ENCODE measurements at regions not wholly inside any gene's neighbourhood (a gene's known extent, or its start where the extent isn't known, plus 50 kb on each side); places are given as distances from the start of the nearest gene placed in this dataset.

DNA sequence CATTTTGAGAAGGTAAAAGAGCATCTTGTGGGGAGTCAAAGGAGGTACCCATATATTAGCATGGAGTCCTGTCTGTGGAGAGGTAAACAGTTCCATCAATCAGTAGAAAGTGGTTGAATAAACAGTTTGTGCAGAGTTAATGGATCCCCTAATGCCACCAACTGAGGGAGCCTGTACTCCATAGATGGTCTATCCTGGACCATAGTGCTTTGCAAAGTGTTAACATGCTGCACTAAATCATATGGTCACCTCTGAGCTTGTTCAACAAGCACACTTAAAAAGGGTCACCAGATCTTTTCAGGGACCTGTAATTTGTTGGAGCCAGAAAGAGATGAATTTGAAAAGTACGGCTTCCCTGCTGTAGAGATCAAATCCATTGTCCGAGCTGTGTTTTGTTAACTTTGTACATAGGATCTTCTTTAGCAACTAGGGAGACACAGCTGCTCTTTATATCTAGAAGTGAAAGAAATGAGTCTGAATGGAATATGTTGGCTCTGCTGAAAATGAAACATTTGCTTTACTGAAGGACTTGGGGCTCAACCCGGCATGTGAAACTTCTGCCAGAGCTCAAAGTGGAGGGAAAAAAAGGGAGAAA, 366.4 kb downstream of the ETNK1 start:
- Histone ChIP-seq H3K36me3 (ENCODE audit: control insufficient read depth, low read length) (no peaks in the 10 kb centered on the region), H3K27me3 (ENCODE audit: control insufficient read depth, low read length) (peaks cover 2% of the 10 kb centered on the region; the same call in 1 of the 2 replicates), H4K20me1 (ENCODE audit: control insufficient read depth, insufficient read depth, low read depth, low read length) (no peaks in the 10 kb centered on the region), H3K79me2 (ENCODE audit: control insufficient read depth, low read length) (no peaks in the 10 kb centered on the region), H3K9me2 (replicated peaks; ENCODE audit: control insufficient read depth, low read length) (no peaks in the 10 kb centered on the region), H3K4me2 (ENCODE audit: low read length) (no peak overlapping the region), H3K27ac (ENCODE audit: low read depth, low read length) (no peak overlapping the region), H3K4me1 (ENCODE audit: control insufficient read depth, low read length) (no peaks in the 10 kb centered on the region), H3F3A (ENCODE audit: control insufficient read depth, insufficient read depth) (no peaks in the 10 kb centered on the region), H3K9me3 (ENCODE audit: control insufficient read depth, insufficient read depth, low read length) (no peaks in the 10 kb centered on the region), H3K4me3 (ENCODE audit: low read length) (no peak overlapping the region)
- TF ChIP-seq CTCF (IDR thresholded peaks at IDR 0.05; ENCODE audit: low read depth, low read length, poor library complexity, severe bottlenecking) (no peak), EZH2phosphoT487 (IDR thresholded peaks at IDR 0.05; ENCODE audit: borderline replicate concordance, low read length) (no peak)

DNA sequence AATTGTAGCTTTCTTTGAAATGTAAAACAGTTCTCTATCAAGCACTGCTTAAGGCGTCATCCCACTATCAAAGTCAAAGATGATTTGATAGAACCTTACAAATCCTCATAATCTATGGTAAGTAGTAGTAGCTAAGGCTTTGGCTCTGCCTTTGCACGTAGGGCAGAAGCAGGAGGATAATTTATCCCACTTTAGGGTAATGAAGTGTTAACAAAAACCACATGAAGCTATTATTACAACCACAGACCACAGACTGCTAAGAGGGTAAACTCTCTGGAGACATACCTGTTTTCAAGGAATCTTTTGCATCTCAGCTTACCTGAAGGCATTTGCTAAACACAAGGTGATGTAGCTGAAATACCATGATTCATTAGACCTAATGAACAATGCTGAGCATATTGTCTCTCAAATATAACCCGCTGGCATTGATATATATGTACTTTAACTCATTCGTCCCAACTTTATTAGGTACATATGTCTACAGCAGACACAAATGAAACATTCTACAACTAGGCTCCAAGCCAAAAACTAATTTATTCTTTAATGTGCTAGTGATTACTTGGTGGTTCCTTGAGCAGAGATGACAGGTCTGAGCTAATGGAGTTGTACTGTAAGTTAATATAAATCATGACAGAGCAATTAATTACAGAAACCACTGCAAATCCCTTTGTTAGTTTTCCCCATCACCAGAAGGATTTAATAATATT, 368.8 kb downstream of the ETNK1 start:
- Histone ChIP-seq H3K4me1 (ENCODE audit: control insufficient read depth, low read length) (no peaks in the 10 kb centered on the region), H3K27me3 (ENCODE audit: control insufficient read depth, low read length) (peaks cover 2% of the 10 kb centered on the region; the same call in 1 of the 2 replicates), H3K27ac (ENCODE audit: low read depth, low read length) (no peak overlapping the region), H3K36me3 (ENCODE audit: control insufficient read depth, low read length) (no peaks in the 10 kb centered on the region), H3K9me3 (ENCODE audit: control insufficient read depth, insufficient read depth, low read length) (no peaks in the 10 kb centered on the region; the same call in 1 of the 2 replicates), H4K20me1 (ENCODE audit: control insufficient read depth, insufficient read depth, low read depth, low read length) (no peaks in the 10 kb centered on the region), H3K4me3 (ENCODE audit: low read length) (no peak overlapping the region), H3K79me2 (ENCODE audit: control insufficient read depth, low read length) (no peaks in the 10 kb centered on the region), H3K4me2 (ENCODE audit: low read length) (no peak overlapping the region), H3K9me2 (replicated peaks; ENCODE audit: control insufficient read depth, low read length) (no peaks in the 10 kb centered on the region), H3F3A (ENCODE audit: control insufficient read depth, insufficient read depth) (no peaks in the 10 kb centered on the region)
- TF ChIP-seq EZH2phosphoT487 (IDR thresholded peaks at IDR 0.05; ENCODE audit: borderline replicate concordance, low read length) (no peak), CTCF (IDR thresholded peaks at IDR 0.05; ENCODE audit: low read depth, low read length, poor library complexity, severe bottlenecking) (no peak)

DNA sequence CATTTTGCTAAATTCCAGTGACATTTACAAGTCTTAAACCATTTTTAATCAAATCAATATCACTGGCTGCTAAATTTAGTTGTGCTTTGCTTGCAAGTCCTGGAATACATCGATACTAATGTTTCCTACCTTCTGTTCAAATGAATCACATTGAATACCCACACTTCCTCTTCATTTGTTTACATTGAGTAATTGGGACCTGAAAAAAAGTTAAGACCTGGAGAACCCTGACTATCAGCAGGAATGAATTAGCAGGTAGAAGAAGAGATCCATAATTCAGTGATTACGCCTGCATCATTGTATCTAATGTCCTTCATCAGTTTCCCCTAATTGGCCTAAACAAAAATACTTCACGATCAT, 369.3 kb downstream of the ETNK1 start:
- TF ChIP-seq CTCF (IDR thresholded peaks at IDR 0.05; ENCODE audit: low read depth, low read length, poor library complexity, severe bottlenecking) (no peak), EZH2phosphoT487 (IDR thresholded peaks at IDR 0.05; ENCODE audit: borderline replicate concordance, low read length) (no peak)
- H3K9me3 ChIP-seq (ENCODE audit: control insufficient read depth, insufficient read depth, low read length), result no peaks in the 10 kb centered on the region; the same call in 1 of the 2 replicates
- H3K9me2 ChIP-seq (replicated peaks; ENCODE audit: control insufficient read depth, low read length), result no peaks in the 10 kb centered on the region
- no peaks in the 10 kb centered on the region for H3F3A ChIP-seq (ENCODE audit: control insufficient read depth, insufficient read depth)
- no peak overlapping the region for H3K4me3 ChIP-seq (ENCODE audit: low read length)
- peaks cover 2% of the 10 kb centered on the region; the same call in 1 of the 2 replicates for H3K27me3 ChIP-seq (ENCODE audit: control insufficient read depth, low read length)
- no peaks in the 10 kb centered on the region for H3K79me2 ChIP-seq (ENCODE audit: control insufficient read depth, low read length)
- no peak overlapping the region for H3K4me2 ChIP-seq (ENCODE audit: low read length)
- H3K36me3 ChIP-seq (ENCODE audit: control insufficient read depth, low read length), result no peaks in the 10 kb centered on the region
- no peaks in the 10 kb centered on the region for H3K4me1 ChIP-seq (ENCODE audit: control insufficient read depth, low read length)
- H3K27ac ChIP-seq (ENCODE audit: low read depth, low read length), result no peak overlapping the region
- no peaks in the 10 kb centered on the region for H4K20me1 ChIP-seq (ENCODE audit: control insufficient read depth, insufficient read depth, low read depth, low read length)
